Ovary (tissue), 7 donors: ENCODE measurements at regions not wholly inside any gene's neighbourhood (a gene's known extent, or its start where the extent isn't known, plus 50 kb on each side); places are given as distances from the start of the nearest gene placed in this dataset.

Experiments used
- DNase-seq, 5 donors: peaks; one replicate each; pipeline ENCODE4 v3.0.0-alpha.2; 2019 to 2020
- H3K27ac ChIP-seq, 2 donors: fragments of 200-600 bp; one replicate each; pipeline versions ENCODE4 v1.5.1 to v1.8.0; 2019 to 2022
- H3K27me3 ChIP-seq: fragments of 200-600 bp; one replicate; pipeline ENCODE4 v1.8.0; 2022
- H3K36me3 ChIP-seq: fragments of 200-600 bp; sonication (generic); one replicate; pipeline ENCODE4 v1.5.1; 2019
- H3K4me1 ChIP-seq: one replicate; pipeline ENCODE4 v1.8.1; 2013; ENCODE audit warnings: mild to moderate bottlenecking, moderate library complexity; ENCODE audit not compliant: insufficient read depth
- H3K4me3 ChIP-seq: fragments of 200-600 bp; sonication (generic); one replicate; pipeline ENCODE4 v1.5.1; 2017
- H3K9me3 ChIP-seq, 2 donors: fragments of 200-600 bp in 1 of 2; sonication (generic) in 1 of 2; one replicate each; pipeline versions ENCODE4 v1.5.1 to v1.8.1; 2013 to 2019; ENCODE audit warnings: mild to moderate bottlenecking in 1 of 2, moderate library complexity in 1 of 2
- CTCF ChIP-seq, 3 donors: fragments of 450-650 bp in 2 of 3; fragments of 200-600 bp in 1 of 3; IDR thresholded peaks; one replicate each; pipeline versions ENCODE4 v1.5.1 to v1.8.0; 2016 to 2022; ENCODE audit warnings: antibody characterized with exemption in 3 of 3, mild to moderate bottlenecking in 1 of 3
- EP300 ChIP-seq: sonication (generic); formaldehyde crosslinking; IDR thresholded peaks from one replicate; pipeline ENCODE4 v1.6.1; 2017; ENCODE audit warnings: antibody characterized with exemption
- POLR2A ChIP-seq: fragments of 450-650 bp; IDR thresholded peaks from one replicate; pipeline ENCODE4 v1.6.1; 2017; ENCODE audit warnings: antibody characterized with exemption, mild to moderate bottlenecking, moderate library complexity
- WGBS, 3 donors: extraction: QIAGEN DNeasy Blood & Tissue Kit in 1 of 3; methylation state at CpG; one replicate each; pipeline versions ENCODE4 v1.1.5 to v1.1.7; 2013 to 2017; 5-methylcytosine and 5-hydroxymethylcytosine counted together
- intact Hi-C, 4 donors: fragments of 100-400 bp; cut with DNase I; formaldehyde crosslinking; loops; one replicate each; pipeline versions ENCODE4 v1.11.0 to v1.15.1; 2022 to 2023
- donor health status: DM: no; HTN: no; CAD: no; lungs with moderate emphysema.
- donor health status: DM: no; HTN: no; CAD: no.
- donor health status: Bipolar disorder and iron deficiency.
- donor health status: DM: no; HTN: no; CAD: no.
- donor health status: DM: yes; HTN: yes; CAD: no.

GRCh38 chr6:41469156-41470028 is 76.8 kb upstream of the FOXP4 start:
- Histone ChIP-seq H3K27me3 (no peaks in the 10 kb centered on the region), H3K27ac (no peak overlapping the region), H3K4me3 (no peak overlapping the region), H3K9me3 (no peaks in the 10 kb centered on the region), H3K36me3 (no peaks in the 10 kb centered on the region), H3K4me1 (peaks cover 6% of the 10 kb centered on the region)
- intact Hi-C loops = loop anchor here in 3 of 4 donors (5.0 to 10.0 kb wide), 3 partner anchors 118 to 125 kb away; no protein-coding TSS in a partner anchor
- DNase-seq = no peak
- 52 to 61% (median 58%) methylated on average over 20 of the region's 20 CpGs for WGBS, 3 donors
- no peak for TF ChIP-seq CTCF (IDR thresholded peaks at IDR 0.05)
- TF ChIP-seq EP300 = no peak
- TF ChIP-seq POLR2A = no peak

GRCh38 chr6:41470029-41470330 is 76.2 kb upstream of the FOXP4 start:
- no peaks in the 10 kb centered on the region for H3K27me3 ChIP-seq
- peaks cover 6% of the 10 kb centered on the region for H3K4me1 ChIP-seq
- intact Hi-C loops = no loop called here

GRCh38 chr6:41470331-41471063 is 75.7 kb upstream of the FOXP4 start:
- DNase-seq = peak; percentile 51 to 81 (median 74)
- Histone ChIP-seq H3K4me3 (peak overlapping the region; percentile 8), H3K9me3 (no peaks in the 10 kb centered on the region), H3K4me1 (peaks cover 6% of the 10 kb centered on the region), H3K27ac (no peak overlapping the region), H3K36me3 (no peaks in the 10 kb centered on the region), H3K27me3 (no peaks in the 10 kb centered on the region)
- WGBS, 3 donors = 4 to 7% (median 4%) methylated on average over 62 of the region's 62 CpGs
- intact Hi-C loops = no loop called here
- TF ChIP-seq EP300 = no peak
- no peak for TF ChIP-seq CTCF (IDR thresholded peaks at IDR 0.05)
- TF ChIP-seq POLR2A = no peak

More at GRCh38 chr6:41470029-41470330, 76.2 kb upstream of the FOXP4 start:
- DNase-seq = peak in 2 of 5 donors; percentile 38 to 52
- TF ChIP-seq EP300 (no peak), POLR2A (no peak), CTCF (IDR thresholded peaks at IDR 0.05) (no peak)
- no peaks in the 10 kb centered on the region for H3K9me3 ChIP-seq
- peak overlapping the region; percentile 8 for H3K4me3 ChIP-seq
- WGBS, 3 donors = 7 to 14% (median 10%) methylated on average over 23 of the region's 23 CpGs
- no peaks in the 10 kb centered on the region for H3K36me3 ChIP-seq
- no peak overlapping the region for H3K27ac ChIP-seq

GRCh38 chr6:41471064-41471895 is 74.9 kb upstream of the FOXP4 start:
- H3K27ac ChIP-seq = no peak overlapping the region
- H3K4me1 ChIP-seq = peaks cover 6% of the 10 kb centered on the region
- no peak for TF ChIP-seq EP300
- TF ChIP-seq POLR2A = no peak
- TF ChIP-seq CTCF (IDR thresholded peaks at IDR 0.05) = no peak
- 68 to 80% (median 77%) methylated on average over 13 of the region's 13 CpGs for WGBS, 3 donors
- H3K9me3 ChIP-seq = no peaks in the 10 kb centered on the region
- DNase-seq = no peak
- H3K4me3 ChIP-seq = no peak overlapping the region
- H3K36me3 ChIP-seq = no peaks in the 10 kb centered on the region
- intact Hi-C loops = no loop called here
- no peaks in the 10 kb centered on the region for H3K27me3 ChIP-seq
